Epithelial cell of esophagus (primary cell): ENCODE measurements at regions not wholly inside any gene's neighbourhood (a gene's known extent, or its start where the extent isn't known, plus 50 kb on each side); places are given as distances from the start of the nearest gene placed in this dataset.

Experiments
- DNase-seq: peaks from one replicate; pipeline ENCODE4 v3.0.0; 2010; ENCODE audit warnings: low read depth
- H3K4me3 ChIP-seq: 2 replicates; pipeline ENCODE4 v1.5.1; 2011; ENCODE audit warnings: mild to moderate bottlenecking, low read length, control low read depth
- CTCF ChIP-seq: IDR thresholded peaks from 2 replicates; pipeline ENCODE4 v1.5.1; 2011; ENCODE audit warnings: low read depth, mild to moderate bottlenecking, low read length, control low read depth, inconsistent platforms; ENCODE audit not compliant: insufficient read depth; ENCODE audit errors: missing control alignments

- H3K4me3 ChIP-seq, result no peak overlapping the region
- TF ChIP-seq CTCF, result no peak
- DNase-seq, result no peak
Measured at GRCh38 chr3:14258906-14259904, 80.6 kb downstream of the LSM3 start.

- TF ChIP-seq CTCF, result no peak
- no peak overlapping the region for H3K4me3 ChIP-seq
- no peak for DNase-seq
Measured at GRCh38 chr3:14260463-14260862, 81.8 kb downstream of the LSM3 start.

DNA sequence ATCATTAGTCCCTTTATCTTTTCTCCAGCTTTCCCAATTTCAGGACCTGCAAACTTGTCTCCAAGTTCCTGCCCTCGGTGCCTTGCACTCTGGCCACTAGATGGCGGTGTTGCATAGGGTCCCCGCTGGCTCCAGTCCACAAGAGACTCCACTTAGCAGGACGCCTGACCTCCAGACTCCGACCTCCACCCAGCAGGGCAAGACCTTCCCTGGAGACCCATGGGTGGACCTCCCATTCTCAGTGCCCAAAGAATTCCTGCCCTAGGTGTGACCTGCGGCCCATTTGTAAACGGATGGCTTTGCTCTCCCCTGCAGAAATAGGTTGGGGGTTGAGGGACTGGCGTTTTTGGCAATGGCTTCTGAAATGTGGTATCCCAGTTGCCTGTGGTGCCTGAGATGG is 82.6 kb downstream of the LSM3 start:
- peak; percentile 99 for TF ChIP-seq CTCF
- peak; percentile 82 for DNase-seq
- no peak overlapping the region for H3K4me3 ChIP-seq

DNA sequence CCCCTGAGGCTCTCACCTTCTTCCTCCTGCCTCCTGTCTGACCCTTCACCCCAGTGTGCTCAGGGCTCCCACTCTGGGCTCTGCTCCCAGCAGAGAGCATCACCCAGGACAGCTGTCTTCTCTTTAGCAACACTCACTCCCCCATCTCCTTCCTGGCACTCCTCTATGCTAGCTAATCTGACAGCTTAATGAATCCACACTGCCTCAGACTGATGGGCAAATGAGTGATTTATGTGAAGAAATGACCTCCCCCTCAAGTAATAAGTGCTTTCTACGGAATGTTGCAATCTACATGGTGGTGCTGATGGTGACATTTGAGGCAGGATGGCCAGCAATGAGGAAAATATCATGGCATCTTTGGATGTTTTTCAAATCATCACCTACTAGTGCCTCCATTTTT is 83.6 kb downstream of the LSM3 start:
- DNase-seq, result no peak
- TF ChIP-seq CTCF, result no peak
- H3K4me3 ChIP-seq, result no peak overlapping the region

GRCh38 chr3:14262867-14263266 is 84.2 kb downstream of the LSM3 start:
- H3K4me3 ChIP-seq, result no peak overlapping the region
- no peak for TF ChIP-seq CTCF
- DNase-seq, result no peak

DNA sequence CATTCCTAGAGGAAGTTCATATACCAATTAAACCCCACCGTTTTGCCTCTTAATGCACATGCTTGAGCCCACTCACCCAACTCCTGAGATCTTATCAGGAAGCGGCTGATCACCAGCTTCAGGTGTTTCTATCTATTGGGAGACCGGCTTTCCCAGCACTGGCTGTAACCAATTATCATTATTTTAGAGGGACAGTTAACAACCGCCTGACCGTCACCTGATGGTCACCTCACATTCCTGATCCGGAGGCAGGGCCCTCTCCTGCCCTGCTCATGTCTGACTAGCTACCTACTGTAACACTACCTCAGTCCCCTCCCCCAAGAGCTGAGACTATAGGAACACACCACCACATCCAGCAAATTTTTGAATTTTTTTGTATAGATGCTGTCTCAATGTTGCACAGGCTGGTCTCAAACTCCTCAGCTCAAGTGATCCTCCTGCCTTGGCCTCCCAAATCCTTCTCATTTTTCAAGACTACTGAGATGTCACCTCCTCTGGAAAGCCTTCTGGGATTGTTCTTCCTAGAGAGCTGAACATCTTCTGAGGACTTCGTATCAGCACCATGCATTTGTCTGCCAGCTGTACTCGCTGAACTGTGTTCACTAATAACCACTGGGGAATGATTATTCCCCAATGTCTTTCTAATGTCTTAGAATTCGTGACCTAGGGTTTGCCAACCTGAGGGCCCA is 84.8 kb downstream of the LSM3 start:
- DNase-seq, result no peak
- H3K4me3 ChIP-seq, result no peak overlapping the region
- TF ChIP-seq CTCF, result no peak
